ENCODE measurements at regions not wholly inside any gene's neighbourhood (a gene's known extent, or its start where the extent isn't known, plus 50 kb on each side); places are given as distances from the start of the nearest gene placed in this dataset.

DNA sequence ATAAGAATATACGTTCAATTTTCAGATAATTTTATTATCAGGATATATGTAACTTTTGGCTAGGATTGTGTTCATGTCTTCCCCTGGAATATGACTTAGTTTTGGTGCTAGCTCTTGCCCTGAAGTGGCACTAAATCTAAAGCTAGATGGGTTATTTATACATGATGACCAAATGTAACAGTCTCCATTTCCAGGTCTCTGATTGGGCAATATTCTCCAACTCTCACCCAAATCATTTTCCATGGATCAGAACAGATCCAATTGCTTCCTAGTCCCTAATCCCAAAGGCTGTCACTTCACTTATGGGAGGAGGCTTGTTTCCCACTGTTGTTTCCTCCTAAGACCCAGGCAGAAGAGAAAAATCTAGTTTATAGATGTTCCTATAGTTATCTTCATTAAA lies 274.6 kb upstream of the SLC16A7 start:
- Histone ChIP-seq H3K27me3 (ENCODE audit: insufficient read depth, low read length) (no peaks in the 10 kb centered on the region), H4K5ac (ENCODE audit: insufficient read length, low read depth, low read length) (no peak overlapping the region), H3K23me2 (ENCODE audit: insufficient read length, low read depth, low read length, poor library complexity, severe bottlenecking) (no peaks in the 10 kb centered on the region), H3K79me1 (ENCODE audit: insufficient read depth, low read depth, low read length, poor library complexity, severe bottlenecking) (no peaks in the 10 kb centered on the region), H3K79me2 (ENCODE audit: insufficient read depth, low read length) (no peaks in the 10 kb centered on the region), H3K9ac (ENCODE audit: extremely low read depth, insufficient read length, low read length) (no peak overlapping the region), H3K4me2 (ENCODE audit: insufficient read depth, insufficient read length, low read length) (no peak overlapping the region), H2BK20ac (ENCODE audit: low read depth, low read length, poor library complexity, severe bottlenecking) (no peak overlapping the region), H3K9me3 (ENCODE audit: control insufficient read depth, low read depth, low read length) (no peaks in the 10 kb centered on the region), H2BK5ac (ENCODE audit: insufficient read length, low read length) (no peak overlapping the region), H3K56ac (ENCODE audit: insufficient read length, low read depth, low read length) (no peak overlapping the region), H3K23ac (ENCODE audit: insufficient read length, low read depth, low read length) (no peak overlapping the region), H3K4ac (ENCODE audit: low read depth, low read length) (no peak overlapping the region), H4K20me1 (ENCODE audit: control insufficient read depth, insufficient read depth, insufficient read length) (no peaks in the 10 kb centered on the region), H2AFZ (ENCODE audit: low read length) (no peak overlapping the region), H4K91ac (ENCODE audit: insufficient read length, low read depth, low read length) (no peak overlapping the region), H3K4me1 (ENCODE audit: insufficient read depth, low read length) (no peaks in the 10 kb centered on the region; the same call in 1 of the 2 replicates), H3K14ac (ENCODE audit: insufficient read depth, low read length) (no peak overlapping the region), H3T11ph (ENCODE audit: low read length) (no peak overlapping the region), H3K18ac (ENCODE audit: insufficient read length, low read depth, low read length) (no peak overlapping the region), H3K27ac (ENCODE audit: insufficient read length, low read depth, low read length) (no peak overlapping the region), H2BK120ac (ENCODE audit: low read depth, low read length, poor library complexity, severe bottlenecking) (no peak overlapping the region), H2BK12ac (ENCODE audit: insufficient read length, low read depth, low read length) (no peak overlapping the region), H4K8ac (replicated peaks; ENCODE audit: insufficient read length, low read depth, low read length) (no peak overlapping the region), H2AK5ac (ENCODE audit: insufficient read length, low read length) (no peak overlapping the region), H2BK15ac (ENCODE audit: low read depth, low read length) (no peak overlapping the region)
- TF ChIP-seq, protein P1, sequence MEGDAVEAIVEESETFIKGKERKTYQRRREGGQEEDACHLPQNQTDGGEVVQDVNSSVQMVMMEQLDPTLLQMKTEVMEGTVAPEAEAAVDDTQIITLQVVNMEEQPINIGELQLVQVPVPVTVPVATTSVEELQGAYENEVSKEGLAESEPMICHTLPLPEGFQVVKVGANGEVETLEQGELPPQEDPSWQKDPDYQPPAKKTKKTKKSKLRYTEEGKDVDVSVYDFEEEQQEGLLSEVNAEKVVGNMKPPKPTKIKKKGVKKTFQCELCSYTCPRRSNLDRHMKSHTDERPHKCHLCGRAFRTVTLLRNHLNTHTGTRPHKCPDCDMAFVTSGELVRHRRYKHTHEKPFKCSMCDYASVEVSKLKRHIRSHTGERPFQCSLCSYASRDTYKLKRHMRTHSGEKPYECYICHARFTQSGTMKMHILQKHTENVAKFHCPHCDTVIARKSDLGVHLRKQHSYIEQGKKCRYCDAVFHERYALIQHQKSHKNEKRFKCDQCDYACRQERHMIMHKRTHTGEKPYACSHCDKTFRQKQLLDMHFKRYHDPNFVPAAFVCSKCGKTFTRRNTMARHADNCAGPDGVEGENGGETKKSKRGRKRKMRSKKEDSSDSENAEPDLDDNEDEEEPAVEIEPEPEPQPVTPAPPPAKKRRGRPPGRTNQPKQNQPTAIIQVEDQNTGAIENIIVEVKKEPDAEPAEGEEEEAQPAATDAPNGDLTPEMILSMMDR (conservative IDR thresholded peaks at IDR 0.05) = no peak
- Mint-ChIP-seq H3K4me1 (peaks cover 12 to 20% of the 10 kb centered on the region in 2 experiments), H3K36me3 (ENCODE audit: insufficient read depth in 1 of 3, low read depth in 3 of 3) (peaks cover 6 to 22% (median 15%) of the 10 kb centered on the region in 3 experiments), H3K27ac (peak overlapping the region in 1 of 3 experiments; percentile 81; a peak in 2 of 7 replicates), H3K27me3 (ENCODE audit: low read depth) (peaks cover 2% of the 10 kb centered on the region; the same call in 1 of the 2 replicates), H3K4me3 (peak overlapping the region in 1 of 2 experiments; percentile 57; a peak in 2 of 5 replicates), H3K9me3 (peaks cover 0 to 2% of the 10 kb centered on the region in 2 experiments; a peak in 1 of 5 replicates)
- no peak for DNase-seq
- no CpG with 5 or more reads among the region's 1 CpG for WGBS (ENCODE audit: extremely low coverage, insufficient read length, low lambda C conversion rate)
